ENCODE measurements at regions not wholly inside any gene's neighbourhood (a gene's known extent, or its start where the extent isn't known, plus 50 kb on each side); places are given as distances from the start of the nearest gene placed in this dataset.

GRCh38 chr18:78895207-78896001 lies 84.2 kb upstream of the SALL3 start:
- Histone ChIP-seq H3K4me3 (no peak overlapping the region), H3K27me3 (replicated peaks in 1 of 7) (no peaks in the 10 kb centered on the region), H3K9me3 (peaks cover 0 to 26% (median 5%) of the 10 kb centered on the region in 8 donors), H3K27ac (no peak overlapping the region), H3K36me3 (no peaks in the 10 kb centered on the region), H3K4me1 (no peaks in the 10 kb centered on the region)
- WGBS, 5 donors, result 79 to 88% (median 81%) methylated on average over 22 of the region's 22 CpGs
- TF ChIP-seq POLR2A (IDR thresholded peaks at IDR 0.05) (no peak), POLR2AphosphoS5 (IDR thresholded peaks at IDR 0.05) (no peak)
- TF ChIP-seq, protein P1, sequence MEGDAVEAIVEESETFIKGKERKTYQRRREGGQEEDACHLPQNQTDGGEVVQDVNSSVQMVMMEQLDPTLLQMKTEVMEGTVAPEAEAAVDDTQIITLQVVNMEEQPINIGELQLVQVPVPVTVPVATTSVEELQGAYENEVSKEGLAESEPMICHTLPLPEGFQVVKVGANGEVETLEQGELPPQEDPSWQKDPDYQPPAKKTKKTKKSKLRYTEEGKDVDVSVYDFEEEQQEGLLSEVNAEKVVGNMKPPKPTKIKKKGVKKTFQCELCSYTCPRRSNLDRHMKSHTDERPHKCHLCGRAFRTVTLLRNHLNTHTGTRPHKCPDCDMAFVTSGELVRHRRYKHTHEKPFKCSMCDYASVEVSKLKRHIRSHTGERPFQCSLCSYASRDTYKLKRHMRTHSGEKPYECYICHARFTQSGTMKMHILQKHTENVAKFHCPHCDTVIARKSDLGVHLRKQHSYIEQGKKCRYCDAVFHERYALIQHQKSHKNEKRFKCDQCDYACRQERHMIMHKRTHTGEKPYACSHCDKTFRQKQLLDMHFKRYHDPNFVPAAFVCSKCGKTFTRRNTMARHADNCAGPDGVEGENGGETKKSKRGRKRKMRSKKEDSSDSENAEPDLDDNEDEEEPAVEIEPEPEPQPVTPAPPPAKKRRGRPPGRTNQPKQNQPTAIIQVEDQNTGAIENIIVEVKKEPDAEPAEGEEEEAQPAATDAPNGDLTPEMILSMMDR (IDR thresholded peaks at IDR 0.05 in 8 of 11, conservative IDR thresholded peaks at IDR 0.05 in 3 of 11), result no peak
- DNase-seq, result no peak
- intact Hi-C loops (cut with DNase I; ENCODE audit: low total_unique reads), result no loop called here

DNA sequence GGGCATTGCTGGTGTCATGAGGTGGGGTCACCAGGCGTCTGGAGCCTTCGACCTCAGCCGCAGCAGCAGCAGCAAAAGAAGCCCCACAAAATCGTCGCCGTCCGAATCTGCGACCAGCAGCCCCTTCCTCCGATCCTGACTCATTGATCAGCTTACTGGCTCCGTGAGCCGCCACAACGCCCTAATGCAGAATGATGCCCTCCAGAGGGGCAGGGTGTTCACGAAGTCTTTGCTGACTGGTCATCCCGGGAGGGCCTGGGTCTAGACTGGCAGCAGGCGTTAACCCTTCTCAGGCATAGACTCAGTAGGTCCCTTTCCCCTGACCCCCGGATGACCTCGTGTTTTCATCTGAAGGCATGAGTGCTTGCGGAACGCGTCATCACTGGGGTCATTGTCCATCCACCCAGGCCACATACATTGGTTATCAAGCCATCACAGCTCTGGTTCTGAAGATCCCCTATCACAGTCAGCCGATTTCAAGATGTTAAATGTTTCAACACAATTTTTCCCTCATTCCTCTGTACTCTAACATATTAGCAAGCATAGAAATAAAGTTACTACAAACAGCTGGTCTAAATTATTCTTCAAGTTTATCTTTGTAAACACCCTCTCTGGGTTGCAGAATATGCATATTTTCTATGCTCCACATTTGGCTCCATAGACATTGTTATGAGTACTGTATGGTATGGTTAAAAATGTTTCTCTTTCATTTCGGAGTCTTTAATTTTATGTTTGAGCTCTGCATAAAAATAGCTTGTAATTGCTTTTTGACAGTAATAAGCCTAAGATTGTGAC lies 83.3 kb upstream of the SALL3 start:
- Histone ChIP-seq H3K27ac (no peak overlapping the region), H3K4me3 (no peak overlapping the region)

DNA sequence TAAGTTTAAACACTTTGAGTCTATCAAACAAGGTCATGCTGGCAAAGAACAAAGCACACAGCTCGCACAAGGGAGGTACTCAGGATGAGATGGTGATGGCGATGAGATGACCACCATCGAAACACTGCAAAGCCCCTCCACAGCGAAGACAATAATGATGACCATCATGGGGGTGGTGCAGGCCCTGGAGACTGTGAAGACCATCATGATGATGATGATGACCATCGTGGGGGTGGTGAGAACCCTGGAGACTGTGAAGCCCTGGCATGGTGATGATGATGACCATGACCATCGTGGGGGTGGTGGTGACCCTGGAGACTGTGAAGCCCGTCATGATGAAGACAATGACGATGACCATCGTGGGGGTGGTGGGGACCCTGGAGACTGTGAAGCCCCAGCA lies 81.6 kb upstream of the SALL3 start:
- H3K27me3 ChIP-seq (replicated peaks in 1 of 7), result peaks cover 0 to 10% (median 0%) of the 10 kb centered on the region in 7 donors
- no peak for DNase-seq
- H3K4me1 ChIP-seq, result no peaks in the 10 kb centered on the region
- peaks cover 0 to 21% (median 0%) of the 10 kb centered on the region in 8 donors for H3K9me3 ChIP-seq
- intact Hi-C loops (cut with DNase I; ENCODE audit: low total_unique reads), result no loop called here
- TF ChIP-seq, protein P1 (IDR thresholded peaks at IDR 0.05 in 8 of 11, conservative IDR thresholded peaks at IDR 0.05 in 3 of 11), result no peak
- TF ChIP-seq POLR2AphosphoS5 (IDR thresholded peaks at IDR 0.05) (no peak), POLR2A (IDR thresholded peaks at IDR 0.05) (no peak)
- 82 to 91% (median 83%) methylated on average over 9 of the region's 9 CpGs for WGBS, 5 donors
- H3K27ac ChIP-seq, result no peak overlapping the region
- H3K36me3 ChIP-seq, result no peaks in the 10 kb centered on the region
- H3K4me3 ChIP-seq, result no peak overlapping the region

More for the DNA sequence above, 83.3 kb upstream of the SALL3 start:
- TF ChIP-seq, protein P1 (IDR thresholded peaks at IDR 0.05 in 8 of 11, conservative IDR thresholded peaks at IDR 0.05 in 3 of 11), result no peak
- TF ChIP-seq POLR2AphosphoS5 (IDR thresholded peaks at IDR 0.05) (no peak), POLR2A (IDR thresholded peaks at IDR 0.05) (no peak)
- no peaks in the 10 kb centered on the region for H3K4me1 ChIP-seq
- peaks cover 0 to 21% (median 0%) of the 10 kb centered on the region in 8 donors for H3K9me3 ChIP-seq
- DNase-seq, result peak; percentile 72
- intact Hi-C loops (cut with DNase I; ENCODE audit: low total_unique reads), result no loop called here
- WGBS, 5 donors, result 84 to 88% (median 87%) methylated on average over 22 of the region's 22 CpGs
- H3K27me3 ChIP-seq (replicated peaks in 1 of 7), result no peaks in the 10 kb centered on the region
- no peaks in the 10 kb centered on the region for H3K36me3 ChIP-seq

DNA sequence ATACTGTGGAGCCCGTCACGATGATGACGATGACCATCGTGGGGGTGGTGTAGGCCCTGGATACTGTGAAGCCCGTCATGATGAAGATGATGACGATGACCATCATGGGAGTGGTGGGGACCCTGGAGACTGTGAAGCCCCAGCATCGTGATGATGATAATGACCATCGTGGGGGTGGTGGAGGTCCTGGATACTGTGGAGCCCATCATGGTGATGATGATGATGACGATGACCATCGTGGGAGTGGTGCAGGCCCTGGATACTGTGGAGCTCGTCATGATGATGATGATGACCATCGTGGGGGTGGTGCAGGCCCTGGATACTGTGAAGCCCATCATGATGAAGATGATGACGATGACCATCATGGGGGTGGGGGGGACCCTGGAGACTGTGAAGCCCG lies 81.0 kb upstream of the SALL3 start:
- H3K9me3 ChIP-seq, result peaks cover 0 to 21% (median 0%) of the 10 kb centered on the region in 8 donors
- DNase-seq, result no peak
- intact Hi-C loops (cut with DNase I; ENCODE audit: low total_unique reads), result no loop called here
- H3K27me3 ChIP-seq (replicated peaks in 1 of 7), result peaks cover 0 to 14% (median 0%) of the 10 kb centered on the region in 7 donors
- H3K4me3 ChIP-seq, result no peak overlapping the region
- no peaks in the 10 kb centered on the region for H3K4me1 ChIP-seq
- TF ChIP-seq, protein P1 (IDR thresholded peaks at IDR 0.05 in 8 of 11, conservative IDR thresholded peaks at IDR 0.05 in 3 of 11), result no peak
- H3K27ac ChIP-seq, result no peak overlapping the region
- no peaks in the 10 kb centered on the region for H3K36me3 ChIP-seq
- WGBS, 5 donors, result 86 to 96% (median 88%) methylated on average over 14 of the region's 14 CpGs

All from spleen (tissue), 11 donors.